ENCODE measurements at regions not wholly inside any gene's neighbourhood (a gene's known extent, or its start where the extent isn't known, plus 50 kb on each side); places are given as distances from the start of the nearest gene placed in this dataset.
"Not testable (repeated sequence)": the region's sequence is repeated elsewhere in the genome, so short reads cannot be mapped to it uniquely, and the experiment has no call there.

GRCh38 chr13:60258349-60258748 lies 94.6 kb upstream of the DIAPH3 start:
- Histone ChIP-seq H3K27ac (ENCODE audit: insufficient read depth, low read length, poor library complexity, severe bottlenecking) (no peak overlapping the region), H3K4me3 (ENCODE audit: insufficient read depth, low read depth, low read length, poor library complexity, severe bottlenecking) (no peak overlapping the region), H3K27me3 (replicated peaks; ENCODE audit: control insufficient read depth, insufficient read depth, low read length, poor library complexity, severe bottlenecking) (no peaks in the 10 kb centered on the region), H3K9me3 (ENCODE audit: control insufficient read depth, low read length) (no peaks in the 10 kb centered on the region), H3K36me3 (ENCODE audit: control insufficient read depth, insufficient read depth, low read length) (no peaks in the 10 kb centered on the region), H3K4me1 (ENCODE audit: control insufficient read depth, insufficient read depth, low read length, poor library complexity, severe bottlenecking) (no peaks in the 10 kb centered on the region)
- no peak for DNase-seq

- Histone ChIP-seq H3K9me3 (ENCODE audit: control insufficient read depth, low read length) (no peaks in the 10 kb centered on the region), H3K27me3 (replicated peaks; ENCODE audit: control insufficient read depth, insufficient read depth, low read length, poor library complexity, severe bottlenecking) (no peaks in the 10 kb centered on the region), H3K4me3 (ENCODE audit: insufficient read depth, low read depth, low read length, poor library complexity, severe bottlenecking) (no peak overlapping the region), H3K27ac (ENCODE audit: insufficient read depth, low read length, poor library complexity, severe bottlenecking) (no peak overlapping the region), H3K4me1 (ENCODE audit: control insufficient read depth, insufficient read depth, low read length, poor library complexity, severe bottlenecking) (no peaks in the 10 kb centered on the region), H3K36me3 (ENCODE audit: control insufficient read depth, insufficient read depth, low read length) (no peaks in the 10 kb centered on the region)
- no peak for DNase-seq
Observed at GRCh38 chr13:60260440-60260839, 96.7 kb upstream of the DIAPH3 start.

DNA sequence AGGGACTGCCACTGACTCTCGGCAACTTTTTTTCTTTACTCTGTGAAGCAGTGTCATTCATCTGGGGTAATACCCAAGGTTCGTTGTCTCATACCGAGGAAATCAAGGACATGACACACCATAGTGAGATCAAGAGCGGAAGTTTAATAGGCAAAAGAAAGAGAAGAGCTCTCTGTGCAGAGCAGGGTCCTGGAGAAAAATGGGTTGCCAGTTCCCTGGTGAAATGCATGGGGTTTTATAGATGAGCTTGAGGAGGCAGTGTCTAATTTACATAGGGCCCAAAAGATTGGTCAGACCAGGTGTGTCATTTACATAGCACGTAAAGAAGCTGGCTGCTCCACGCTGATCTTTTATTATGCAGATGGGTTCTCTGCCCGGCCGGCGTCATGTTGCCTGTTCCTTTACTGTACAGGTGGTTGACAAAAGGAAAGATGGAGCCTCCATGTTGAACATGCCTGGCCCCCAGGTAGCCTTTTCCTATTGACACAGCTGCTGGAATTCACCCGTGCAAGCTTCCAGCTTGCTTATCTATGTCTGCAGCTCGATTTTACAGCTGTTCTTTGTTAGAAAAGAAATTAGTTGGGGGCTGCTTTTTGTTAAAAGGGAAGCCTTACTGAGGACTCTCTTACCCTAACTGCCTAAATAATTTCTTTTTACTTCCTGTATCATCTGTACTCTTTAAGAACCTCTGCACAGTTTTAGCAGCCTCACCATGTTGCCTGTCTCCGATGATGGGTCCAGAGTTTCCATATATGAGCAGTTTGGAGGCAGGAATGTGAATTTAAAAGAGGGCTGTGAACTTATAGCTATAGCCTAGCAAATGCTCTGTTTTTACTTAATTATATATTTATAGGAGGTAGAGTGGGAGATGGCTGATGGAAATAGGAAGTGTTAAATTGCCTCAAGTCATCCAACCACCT lies 98.0 kb upstream of the DIAPH3 start:
- Histone ChIP-seq H3K4me3 (ENCODE audit: insufficient read depth, low read depth, low read length, poor library complexity, severe bottlenecking) (no peak overlapping the region), H3K36me3 (ENCODE audit: control insufficient read depth, insufficient read depth, low read length) (no peaks in the 10 kb centered on the region), H3K27me3 (replicated peaks; ENCODE audit: control insufficient read depth, insufficient read depth, low read length, poor library complexity, severe bottlenecking) (no peaks in the 10 kb centered on the region), H3K4me1 (ENCODE audit: control insufficient read depth, insufficient read depth, low read length, poor library complexity, severe bottlenecking) (no peaks in the 10 kb centered on the region), H3K9me3 (ENCODE audit: control insufficient read depth, low read length) (no peaks in the 10 kb centered on the region), H3K27ac (ENCODE audit: insufficient read depth, low read length, poor library complexity, severe bottlenecking) (no peak overlapping the region)
- DNase-seq = no peak

GRCh38 chr13:60265566-60265965 lies 101.8 kb upstream of the DIAPH3 start:
- Histone ChIP-seq H3K4me3 (ENCODE audit: insufficient read depth, low read depth, low read length, poor library complexity, severe bottlenecking) (no peak overlapping the region), H3K4me1 (ENCODE audit: control insufficient read depth, insufficient read depth, low read length, poor library complexity, severe bottlenecking) (no peaks in the 10 kb centered on the region), H3K36me3 (ENCODE audit: control insufficient read depth, insufficient read depth, low read length) (no peaks in the 10 kb centered on the region), H3K27ac (ENCODE audit: insufficient read depth, low read length, poor library complexity, severe bottlenecking) (no peak overlapping the region), H3K27me3 (replicated peaks; ENCODE audit: control insufficient read depth, insufficient read depth, low read length, poor library complexity, severe bottlenecking) (no peaks in the 10 kb centered on the region), H3K9me3 (ENCODE audit: control insufficient read depth, low read length) (no peaks in the 10 kb centered on the region)
- no peak for DNase-seq

DNA sequence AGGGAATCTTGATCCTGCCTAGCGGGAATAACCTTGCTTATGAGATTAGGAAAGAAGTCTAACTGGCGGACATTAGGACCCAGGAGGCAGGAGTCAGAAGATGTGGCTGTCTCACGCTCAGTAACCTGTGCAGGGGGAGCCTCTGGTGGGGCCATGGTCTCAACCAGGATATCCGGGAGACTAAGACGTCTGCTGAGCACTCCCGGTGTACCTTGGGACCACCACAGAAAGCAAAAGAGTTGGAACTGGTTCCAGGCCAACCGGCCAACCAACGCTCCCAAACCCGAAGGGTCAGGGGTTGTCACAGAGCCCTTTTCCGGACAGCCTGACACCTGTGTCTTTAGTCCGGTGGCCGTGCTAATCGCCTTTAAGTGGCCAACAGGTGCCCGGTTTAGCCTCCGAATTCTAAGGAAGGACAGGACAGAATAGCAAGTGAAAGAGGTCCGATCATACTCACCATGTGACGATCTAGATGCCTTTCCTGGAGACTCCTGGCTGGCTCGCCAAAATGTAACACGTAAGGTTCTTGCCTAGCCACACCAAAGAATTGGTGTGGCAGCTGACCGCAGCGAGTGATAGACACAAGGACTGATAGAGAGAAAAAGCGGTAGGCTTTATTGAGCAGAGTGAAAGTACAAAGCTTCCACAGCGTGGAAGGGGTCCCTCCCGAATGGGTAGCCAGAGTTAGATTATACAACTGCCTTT lies 103.9 kb upstream of the DIAPH3 start:
- Histone ChIP-seq H3K9me3 (ENCODE audit: control insufficient read depth, low read length) (no peaks in the 10 kb centered on the region), H3K4me1 (ENCODE audit: control insufficient read depth, insufficient read depth, low read length, poor library complexity, severe bottlenecking) (no peaks in the 10 kb centered on the region), H3K4me3 (ENCODE audit: insufficient read depth, low read depth, low read length, poor library complexity, severe bottlenecking) (peak overlapping the region; percentile 49), H3K36me3 (ENCODE audit: control insufficient read depth, insufficient read depth, low read length) (no peaks in the 10 kb centered on the region), H3K27me3 (replicated peaks; ENCODE audit: control insufficient read depth, insufficient read depth, low read length, poor library complexity, severe bottlenecking) (no peaks in the 10 kb centered on the region), H3K27ac (ENCODE audit: insufficient read depth, low read length, poor library complexity, severe bottlenecking) (no peak overlapping the region)
- DNase-seq = no peak

DNA sequence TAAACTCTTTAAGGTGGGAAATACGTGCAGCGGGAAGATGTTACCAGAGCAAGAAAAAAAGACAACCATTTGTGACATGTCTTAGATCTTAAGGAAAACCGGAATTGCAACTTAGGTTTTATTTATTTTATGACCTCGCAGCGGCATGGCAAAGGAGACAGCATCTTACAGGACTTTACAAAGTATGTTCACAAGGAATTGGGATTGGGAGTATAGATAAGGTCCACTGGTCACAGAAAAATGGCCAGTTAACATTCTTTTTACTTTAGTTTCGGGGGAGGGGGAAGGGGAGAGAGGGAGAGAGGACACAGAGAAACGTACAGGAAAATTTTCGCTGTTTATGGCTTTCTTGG lies 104.5 kb upstream of the DIAPH3 start:
- no peaks in the 10 kb centered on the region for H3K27me3 ChIP-seq (replicated peaks; ENCODE audit: control insufficient read depth, insufficient read depth, low read length, poor library complexity, severe bottlenecking)
- no peak for DNase-seq
- no peaks in the 10 kb centered on the region for H3K9me3 ChIP-seq (ENCODE audit: control insufficient read depth, low read length)
- no peaks in the 10 kb centered on the region for H3K36me3 ChIP-seq (ENCODE audit: control insufficient read depth, insufficient read depth, low read length)
- peak overlapping the region; percentile 49 for H3K4me3 ChIP-seq (ENCODE audit: insufficient read depth, low read depth, low read length, poor library complexity, severe bottlenecking)
- no peak overlapping the region for H3K27ac ChIP-seq (ENCODE audit: insufficient read depth, low read length, poor library complexity, severe bottlenecking)
- no peaks in the 10 kb centered on the region for H3K4me1 ChIP-seq (ENCODE audit: control insufficient read depth, insufficient read depth, low read length, poor library complexity, severe bottlenecking)

- H3K4me3 ChIP-seq (ENCODE audit: insufficient read depth, low read depth, low read length, poor library complexity, severe bottlenecking) = no peak overlapping the region
- no peaks in the 10 kb centered on the region for H3K27me3 ChIP-seq (replicated peaks; ENCODE audit: control insufficient read depth, insufficient read depth, low read length, poor library complexity, severe bottlenecking)
- H3K27ac ChIP-seq (ENCODE audit: insufficient read depth, low read length, poor library complexity, severe bottlenecking) = no peak overlapping the region
- H3K36me3 ChIP-seq (ENCODE audit: control insufficient read depth, insufficient read depth, low read length) = no peaks in the 10 kb centered on the region
- H3K4me1 ChIP-seq (ENCODE audit: control insufficient read depth, insufficient read depth, low read length, poor library complexity, severe bottlenecking) = no peaks in the 10 kb centered on the region
- no peaks in the 10 kb centered on the region for H3K9me3 ChIP-seq (ENCODE audit: control insufficient read depth, low read length)
- no peak for DNase-seq
Observed at GRCh38 chr13:60273971-60274527, 110.3 kb upstream of the DIAPH3 start.

GRCh38 chr13:60274655-60275054 lies 110.9 kb upstream of the DIAPH3 start:
- no peak overlapping the region for H3K27ac ChIP-seq (ENCODE audit: insufficient read depth, low read length, poor library complexity, severe bottlenecking)
- H3K9me3 ChIP-seq (ENCODE audit: control insufficient read depth, low read length) = no peaks in the 10 kb centered on the region
- H3K4me3 ChIP-seq (ENCODE audit: insufficient read depth, low read depth, low read length, poor library complexity, severe bottlenecking) = no peak overlapping the region
- no peaks in the 10 kb centered on the region for H3K36me3 ChIP-seq (ENCODE audit: control insufficient read depth, insufficient read depth, low read length)
- DNase-seq = no peak
- no peaks in the 10 kb centered on the region for H3K27me3 ChIP-seq (replicated peaks; ENCODE audit: control insufficient read depth, insufficient read depth, low read length, poor library complexity, severe bottlenecking)
- H3K4me1 ChIP-seq (ENCODE audit: control insufficient read depth, insufficient read depth, low read length, poor library complexity, severe bottlenecking) = no peaks in the 10 kb centered on the region

- no peak overlapping the region for H3K4me3 ChIP-seq (ENCODE audit: insufficient read depth, low read depth, low read length, poor library complexity, severe bottlenecking)
- no peak for DNase-seq
- H3K27ac ChIP-seq (ENCODE audit: insufficient read depth, low read length, poor library complexity, severe bottlenecking) = no peak overlapping the region
- H3K27me3 ChIP-seq (replicated peaks; ENCODE audit: control insufficient read depth, insufficient read depth, low read length, poor library complexity, severe bottlenecking) = no peaks in the 10 kb centered on the region
- no peaks in the 10 kb centered on the region for H3K9me3 ChIP-seq (ENCODE audit: control insufficient read depth, low read length)
- no peaks in the 10 kb centered on the region for H3K4me1 ChIP-seq (ENCODE audit: control insufficient read depth, insufficient read depth, low read length, poor library complexity, severe bottlenecking)
- H3K36me3 ChIP-seq (ENCODE audit: control insufficient read depth, insufficient read depth, low read length) = no peaks in the 10 kb centered on the region
Observed at GRCh38 chr13:60275208-60275607, 111.5 kb upstream of the DIAPH3 start.

DNA sequence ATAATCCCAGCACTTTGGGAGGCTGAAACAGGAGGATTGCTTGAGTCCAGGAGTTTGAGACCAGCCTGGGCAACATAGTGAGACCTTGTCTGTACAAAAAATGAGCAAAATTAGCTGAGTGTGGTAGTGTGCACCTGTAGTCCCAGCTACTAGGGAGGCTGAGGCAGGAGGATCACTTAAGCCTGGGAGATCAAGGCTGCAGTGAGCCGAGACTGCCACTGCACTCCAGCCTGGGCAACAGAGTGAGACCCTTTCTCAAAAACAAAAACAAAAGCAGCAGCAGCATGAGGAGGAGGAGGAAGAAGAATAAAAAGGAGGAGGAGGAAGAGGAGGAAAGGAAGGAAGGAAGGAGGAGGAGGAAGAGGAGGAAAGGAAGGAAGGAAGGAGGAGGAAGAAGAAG lies 116.5 kb upstream of the TDRD3 start:
- not testable (repeated sequence) for H3K4me3 ChIP-seq (ENCODE audit: insufficient read depth, low read depth, low read length, poor library complexity, severe bottlenecking); H3K27me3 ChIP-seq (replicated peaks; ENCODE audit: control insufficient read depth, insufficient read depth, low read length, poor library complexity, severe bottlenecking); H3K4me1 ChIP-seq (ENCODE audit: control insufficient read depth, insufficient read depth, low read length, poor library complexity, severe bottlenecking); DNase-seq; H3K27ac ChIP-seq (ENCODE audit: insufficient read depth, low read length, poor library complexity, severe bottlenecking); H3K9me3 ChIP-seq (ENCODE audit: control insufficient read depth, low read length); H3K36me3 ChIP-seq (ENCODE audit: control insufficient read depth, insufficient read depth, low read length)

All from effector memory CD4-positive, alpha-beta T cell (primary cell).